Activated CD4-positive, alpha-beta memory T cell treated with anti-CD3 and anti-CD28 coated beads for 36 hours (primary cell): ENCODE measurements at regions not wholly inside any gene's neighbourhood (a gene's known extent, or its start where the extent isn't known, plus 50 kb on each side); places are given as distances from the start of the nearest gene placed in this dataset.

Source experiments
- CTCF ChIA-PET: fragments of 350-600 bp; sonication (Branson Sonifier 250); formaldehyde crosslinking; loops from one replicate; lab custom pipeline; 2021; ENCODE audit warnings: antibody characterized with exemption, inconsistent platforms; lab: Charles Lee
- POLR2A ChIA-PET: fragments of 350-600 bp; sonication (Branson Sonifier 250); formaldehyde crosslinking; loops from one replicate; lab custom pipeline; 2021; ENCODE audit warnings: antibody characterized with exemption; lab: Charles Lee
- DNase-seq: peaks from one replicate; pipeline ENCODE4 v3.0.0-alpha.2; 2020
- H3K27ac Mint-ChIP-seq: one replicate; pipeline ENCODE4 v1.8.0; 2021; ENCODE audit warnings: mixed read lengths
- H3K27me3 Mint-ChIP-seq: one replicate; pipeline ENCODE4 v1.8.0; 2021; ENCODE audit warnings: mixed read lengths
- H3K36me3 Mint-ChIP-seq: one replicate; pipeline ENCODE4 v1.8.0; 2021; ENCODE audit warnings: mixed read lengths
- H3K4me1 Mint-ChIP-seq: one replicate; pipeline ENCODE4 v1.8.0; 2021; ENCODE audit warnings: low read depth, mixed read lengths
- H3K4me3 Mint-ChIP-seq: one replicate; pipeline ENCODE4 v1.8.0; 2021; ENCODE audit warnings: mild to moderate bottlenecking, mixed read lengths
- H3K9me3 Mint-ChIP-seq: one replicate; pipeline ENCODE4 v1.8.0; 2021; ENCODE audit warnings: mixed read lengths
- intact Hi-C: fragments of 100-400 bp; cut with micrococcal nuclease; formaldehyde crosslinking; loops from one replicate; pipeline ENCODE4 v1.15.1; 2023

DNA sequence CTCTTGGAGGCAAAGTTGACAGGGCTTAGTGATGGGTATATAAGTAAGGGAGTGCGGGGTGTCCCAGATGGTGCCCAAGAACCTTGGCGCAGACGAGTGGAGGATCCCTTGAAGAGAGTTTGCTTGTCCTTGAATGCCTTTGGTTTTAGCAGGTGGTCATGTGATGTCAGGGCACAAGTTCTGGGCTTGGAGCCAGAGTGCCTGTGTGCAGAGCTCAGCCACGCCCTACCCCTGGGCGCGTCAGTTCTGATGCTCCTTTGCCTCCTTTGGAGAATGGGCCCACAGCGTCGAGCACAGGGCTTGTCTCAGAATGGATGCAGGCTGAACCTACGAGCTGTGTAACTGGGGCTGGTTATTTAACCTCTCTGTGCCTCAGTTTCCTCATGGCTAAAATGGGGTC lies 412.2 kb upstream of the EEF2KMT start:
- no peak for DNase-seq
- intact Hi-C loops, result no loop called here
- no peaks in the 10 kb centered on the region for H3K4me1 Mint-ChIP-seq
- H3K4me3 Mint-ChIP-seq, result no peak overlapping the region
- POLR2A ChIA-PET, result no interaction called here
- peaks cover 2% of the 10 kb centered on the region for H3K27me3 Mint-ChIP-seq
- no peak overlapping the region for H3K27ac Mint-ChIP-seq
- peaks cover 5% of the 10 kb centered on the region for H3K9me3 Mint-ChIP-seq
- no peaks in the 10 kb centered on the region for H3K36me3 Mint-ChIP-seq
- CTCF ChIA-PET, result no interaction called here

DNA sequence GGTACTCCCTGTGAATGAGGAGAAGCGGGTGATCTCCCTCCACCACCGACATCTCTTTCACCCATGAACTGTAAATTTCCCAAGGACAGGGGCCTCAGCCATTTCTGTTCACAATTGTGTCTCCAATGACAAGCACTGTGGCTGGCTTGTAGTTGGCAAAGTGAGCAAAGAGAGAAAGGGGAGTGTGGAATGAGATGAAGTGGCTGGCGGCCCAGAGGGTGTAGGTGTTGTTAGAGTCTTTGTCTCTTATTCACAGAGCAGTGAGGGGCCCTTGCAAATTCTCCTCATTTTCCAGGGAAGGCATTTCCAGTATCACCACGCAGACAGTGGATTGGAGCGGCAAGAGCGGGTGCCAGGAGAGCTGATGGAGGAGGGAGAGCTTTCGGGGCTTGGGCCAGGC lies 411.7 kb upstream of the EEF2KMT start:
- intact Hi-C loops, result no loop called here
- DNase-seq, result no peak
- H3K4me3 Mint-ChIP-seq, result no peak overlapping the region
- peaks cover 2% of the 10 kb centered on the region for H3K27me3 Mint-ChIP-seq
- no peaks in the 10 kb centered on the region for H3K4me1 Mint-ChIP-seq
- no peaks in the 10 kb centered on the region for H3K36me3 Mint-ChIP-seq
- ChIA-PET POLR2A (no interaction called here), CTCF (no interaction called here)
- H3K9me3 Mint-ChIP-seq, result peaks cover 5% of the 10 kb centered on the region
- no peak overlapping the region for H3K27ac Mint-ChIP-seq

DNA sequence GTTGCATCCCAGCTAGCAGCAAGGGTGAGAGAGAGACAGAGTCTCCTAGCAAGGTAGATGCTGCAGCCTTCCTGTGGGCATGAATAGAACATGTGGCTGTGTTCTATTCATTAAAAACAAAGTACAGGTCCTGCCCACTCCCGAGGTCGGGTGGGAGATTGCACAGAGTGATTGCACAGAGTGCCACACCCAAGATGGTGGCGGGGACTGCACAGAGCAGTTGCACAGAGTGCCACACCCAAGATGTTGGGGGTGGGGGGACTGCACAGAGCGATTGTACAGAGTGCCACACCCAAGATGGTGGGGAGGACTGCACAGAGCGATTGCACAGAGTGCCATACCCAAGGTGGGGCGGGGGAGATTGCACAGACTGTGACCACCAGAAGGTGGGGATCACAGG lies 410.8 kb upstream of the EEF2KMT start:
- H3K36me3 Mint-ChIP-seq, result no peaks in the 10 kb centered on the region
- DNase-seq, result no peak
- ChIA-PET CTCF (no interaction called here), POLR2A (no interaction called here)
- no peaks in the 10 kb centered on the region for H3K4me1 Mint-ChIP-seq
- intact Hi-C loops, result no loop called here
- no peak overlapping the region for H3K27ac Mint-ChIP-seq
- peaks cover 2% of the 10 kb centered on the region for H3K9me3 Mint-ChIP-seq
- peaks cover 2% of the 10 kb centered on the region for H3K27me3 Mint-ChIP-seq
- no peak overlapping the region for H3K4me3 Mint-ChIP-seq

GRCh38 chr16:5506021-5506420 lies 408.4 kb upstream of the EEF2KMT start:
- intact Hi-C loops, result no loop called here

DNA sequence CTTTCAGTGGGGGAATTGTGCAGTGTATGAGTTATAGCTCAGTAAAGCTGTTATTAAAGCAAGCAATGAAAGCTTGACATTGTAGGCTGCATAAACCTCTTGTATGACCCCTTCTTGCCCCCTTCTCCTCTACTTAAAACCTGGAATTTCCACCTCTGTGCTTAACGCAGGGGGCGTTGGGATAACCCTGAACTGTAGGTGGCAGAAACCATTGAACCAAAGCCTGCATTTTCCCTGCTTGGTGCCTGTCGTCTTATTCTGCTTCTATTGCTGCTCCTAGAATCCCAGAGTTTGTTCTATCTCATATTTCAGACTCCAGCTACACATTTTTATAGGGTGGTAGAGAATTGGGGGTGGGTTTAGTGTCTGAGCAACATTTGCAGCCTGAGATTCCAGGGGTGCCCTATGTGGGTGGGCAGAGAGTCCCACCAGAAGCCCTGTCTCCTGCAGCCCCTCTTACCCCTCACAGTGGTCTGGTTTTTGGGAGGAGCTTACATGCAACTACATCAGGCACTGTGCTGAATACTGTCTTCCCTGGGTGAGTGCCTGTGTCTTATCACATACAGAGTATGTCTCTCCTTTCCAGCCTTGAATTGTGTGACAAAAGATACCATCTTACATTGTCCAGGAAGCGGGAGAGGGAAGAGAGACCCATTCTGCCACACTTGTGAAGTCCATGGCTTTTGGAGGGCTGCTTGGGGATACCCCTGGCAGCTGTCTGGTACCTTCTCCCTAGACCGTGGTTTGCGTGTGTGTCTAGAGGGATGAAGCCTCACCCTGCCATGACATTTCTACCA lies 407.7 kb upstream of the EEF2KMT start:
- Mint-ChIP-seq H3K9me3 (no peaks in the 10 kb centered on the region), H3K4me1 (no peaks in the 10 kb centered on the region), H3K36me3 (no peaks in the 10 kb centered on the region), H3K27me3 (peaks cover 2% of the 10 kb centered on the region), H3K4me3 (no peak overlapping the region), H3K27ac (no peak overlapping the region)
- DNase-seq, result no peak
- intact Hi-C loops, result no loop called here
- ChIA-PET POLR2A (no interaction called here), CTCF (no interaction called here)

More at GRCh38 chr16:5506021-5506420, 408.4 kb upstream of the EEF2KMT start:
- Mint-ChIP-seq H3K27ac (no peak overlapping the region), H3K4me3 (no peak overlapping the region), H3K9me3 (no peaks in the 10 kb centered on the region), H3K27me3 (peaks cover 2% of the 10 kb centered on the region), H3K4me1 (no peaks in the 10 kb centered on the region), H3K36me3 (no peaks in the 10 kb centered on the region)
- CTCF ChIA-PET, result interaction anchor here (1.1 kb wide), 1 partner anchor 109 kb away, joined by 3 read pairs; no protein-coding TSS in a partner anchor
- POLR2A ChIA-PET, result no interaction called here
- no peak for DNase-seq

GRCh38 chr16:5504064-5504781 lies 406.6 kb upstream of the EEF2KMT start:
- Mint-ChIP-seq H3K36me3 (no peaks in the 10 kb centered on the region), H3K9me3 (no peaks in the 10 kb centered on the region), H3K27ac (no peak overlapping the region), H3K4me1 (no peaks in the 10 kb centered on the region), H3K27me3 (peaks cover 2% of the 10 kb centered on the region), H3K4me3 (no peak overlapping the region)
- intact Hi-C loops, result no loop called here
- POLR2A ChIA-PET, result no interaction called here
- CTCF ChIA-PET, result no interaction called here
- no peak for DNase-seq

GRCh38 chr16:5502944-5503343 lies 405.3 kb upstream of the EEF2KMT start:
- Mint-ChIP-seq H3K27me3 (peaks cover 2% of the 10 kb centered on the region), H3K4me3 (no peak overlapping the region), H3K36me3 (no peaks in the 10 kb centered on the region), H3K27ac (no peak overlapping the region), H3K9me3 (no peaks in the 10 kb centered on the region), H3K4me1 (no peaks in the 10 kb centered on the region)
- DNase-seq, result no peak
- POLR2A ChIA-PET, result no interaction called here
- intact Hi-C loops, result no loop called here
- CTCF ChIA-PET, result no interaction called here

GRCh38 chr16:5502467-5502869 lies 404.9 kb upstream of the EEF2KMT start:
- H3K9me3 Mint-ChIP-seq, result no peaks in the 10 kb centered on the region
- no peaks in the 10 kb centered on the region for H3K4me1 Mint-ChIP-seq
- POLR2A ChIA-PET, result no interaction called here
- intact Hi-C loops, result no loop called here
- CTCF ChIA-PET, result interaction anchor here (0.5 kb wide), 1 partner anchor 36 kb away, joined by 5 read pairs; no protein-coding TSS in a partner anchor
- peaks cover 2% of the 10 kb centered on the region for H3K27me3 Mint-ChIP-seq
- no peak for DNase-seq
- H3K4me3 Mint-ChIP-seq, result no peak overlapping the region
- no peaks in the 10 kb centered on the region for H3K36me3 Mint-ChIP-seq
- H3K27ac Mint-ChIP-seq, result no peak overlapping the region

DNA sequence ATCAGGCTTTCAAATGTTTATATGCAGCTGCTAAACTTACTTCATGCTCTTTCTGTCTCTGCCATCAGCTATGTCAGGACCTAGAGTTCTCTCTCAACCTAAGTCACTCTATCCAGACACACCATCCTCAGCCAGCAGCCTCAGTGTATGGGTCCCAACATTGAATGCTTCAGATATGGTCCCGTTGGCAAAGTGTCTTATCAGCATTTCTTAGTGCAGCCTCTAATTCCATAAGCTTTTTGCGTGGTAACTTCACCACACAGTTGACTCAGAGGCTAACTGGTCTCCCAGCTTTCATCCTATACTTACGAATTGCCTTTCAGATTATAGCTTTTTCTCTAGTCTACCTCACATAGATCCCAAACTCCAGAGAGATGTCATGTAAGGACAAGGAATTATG lies 402.9 kb upstream of the EEF2KMT start:
- Mint-ChIP-seq H3K27me3 (no peaks in the 10 kb centered on the region), H3K27ac (no peak overlapping the region), H3K9me3 (no peaks in the 10 kb centered on the region), H3K4me3 (no peak overlapping the region), H3K4me1 (no peaks in the 10 kb centered on the region), H3K36me3 (no peaks in the 10 kb centered on the region)
- ChIA-PET POLR2A (no interaction called here), CTCF (no interaction called here)
- intact Hi-C loops, result no loop called here
- no peak for DNase-seq

GRCh38 chr16:5498562-5498961 lies 401.0 kb upstream of the EEF2KMT start:
- ChIA-PET POLR2A (no interaction called here), CTCF (no interaction called here)
- no peak for DNase-seq
- Mint-ChIP-seq H3K4me3 (no peak overlapping the region), H3K36me3 (no peaks in the 10 kb centered on the region), H3K4me1 (no peaks in the 10 kb centered on the region), H3K9me3 (no peaks in the 10 kb centered on the region), H3K27me3 (no peaks in the 10 kb centered on the region), H3K27ac (no peak overlapping the region)
- intact Hi-C loops, result no loop called here

GRCh38 chr16:5496013-5496412 lies 398.4 kb upstream of the EEF2KMT start:
- Mint-ChIP-seq H3K9me3 (no peaks in the 10 kb centered on the region), H3K4me1 (no peaks in the 10 kb centered on the region), H3K4me3 (no peak overlapping the region), H3K27ac (no peak overlapping the region), H3K27me3 (no peaks in the 10 kb centered on the region), H3K36me3 (no peaks in the 10 kb centered on the region)
- DNase-seq, result no peak
- intact Hi-C loops, result no loop called here
- ChIA-PET POLR2A (no interaction called here), CTCF (interaction anchor here (0.9 kb wide), 1 partner anchor 121 kb away, joined by 3 read pairs; no protein-coding TSS in a partner anchor)

GRCh38 chr16:5490499-5490898 lies 392.9 kb upstream of the EEF2KMT start:
- Mint-ChIP-seq H3K9me3 (no peaks in the 10 kb centered on the region), H3K27ac (no peak overlapping the region), H3K27me3 (no peaks in the 10 kb centered on the region), H3K36me3 (no peaks in the 10 kb centered on the region), H3K4me3 (no peak overlapping the region), H3K4me1 (no peaks in the 10 kb centered on the region)
- peak; percentile 31 for DNase-seq
- CTCF ChIA-PET, result interaction anchor here (0.9 to 1.2 kb wide), 3 partner anchors 12 to 250 kb away, joined by 3 read pairs; no protein-coding TSS in a partner anchor
- intact Hi-C loops, result no loop called here
- POLR2A ChIA-PET, result interaction anchor here (0.6 to 1.1 kb wide), 2 partner anchors 11 to 405 kb away, joined by 3 to 4 read pairs; no protein-coding TSS in a partner anchor
